ENCODE measurements at regions not wholly inside any gene's neighbourhood (a gene's known extent, or its start where the extent isn't known, plus 50 kb on each side); places are given as distances from the start of the nearest gene placed in this dataset.
"Not testable (repeated sequence)": the region's sequence is repeated elsewhere in the genome, so short reads cannot be mapped to it uniquely, and the experiment has no call there.

DNA sequence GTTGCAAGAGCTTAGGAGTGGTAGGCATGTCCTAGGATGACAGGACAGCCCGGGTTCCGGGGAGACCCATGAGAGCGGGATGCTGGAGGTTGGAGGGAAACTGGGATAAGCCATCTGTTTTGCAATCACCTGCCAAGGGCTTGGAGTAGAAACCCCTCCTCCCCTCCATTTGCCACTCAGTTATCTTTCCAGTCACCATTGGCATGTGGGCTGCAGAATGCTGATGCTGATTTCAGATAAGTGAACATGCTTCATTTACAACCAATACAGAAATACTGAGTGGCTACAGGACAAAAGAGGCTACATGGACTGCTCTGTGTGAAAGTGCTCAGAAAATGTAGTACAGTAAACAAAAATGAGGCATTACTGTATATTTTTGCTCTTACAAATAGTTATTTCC is 93.4 kb upstream of the KIF2A start:
- no peak for DNase-seq (ENCODE audit: low read depth)
- no peak overlapping the region for H3K4me3 ChIP-seq (ENCODE audit: low read depth, low read length)

DNA sequence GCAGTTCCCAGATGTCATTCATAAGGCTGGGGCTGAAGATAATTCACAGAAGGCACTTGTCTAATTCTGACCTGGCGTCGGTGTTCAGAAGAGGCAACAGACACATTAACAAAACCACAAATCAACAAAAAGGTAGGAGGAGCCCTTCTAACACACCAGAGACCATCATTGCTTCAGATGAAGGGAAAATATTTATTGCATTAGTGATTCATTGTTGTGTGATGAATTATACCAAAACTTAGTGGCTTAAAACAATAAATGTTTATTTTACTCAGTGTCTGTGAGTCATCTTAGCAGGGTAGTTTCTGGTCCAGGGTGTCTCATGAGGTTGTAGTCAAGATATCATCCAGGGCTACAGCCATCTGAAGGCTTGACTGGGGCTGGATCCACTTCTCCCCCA is 91.3 kb upstream of the KIF2A start:
- H3K4me3 ChIP-seq (ENCODE audit: low read depth, low read length), result no peak overlapping the region
- DNase-seq (ENCODE audit: low read depth), result no peak

DNA sequence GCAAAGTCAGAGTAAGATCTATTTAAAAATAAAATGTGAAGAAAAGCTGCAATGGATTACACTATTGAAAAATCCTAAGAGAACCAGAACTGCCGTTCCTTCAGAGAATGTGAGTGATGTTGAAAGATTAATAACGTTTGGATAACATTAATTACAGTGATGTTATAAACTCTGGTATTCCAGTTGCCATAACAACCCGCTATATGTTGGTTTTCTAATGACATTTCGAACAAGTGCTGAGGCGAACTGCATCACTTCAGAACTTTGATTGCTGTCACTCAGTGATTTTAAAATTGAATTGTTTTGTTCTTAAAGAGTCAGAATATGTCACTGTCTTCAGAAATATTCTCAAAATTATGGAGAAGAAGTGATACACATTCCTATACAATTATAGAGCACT is 89.4 kb upstream of the KIF2A start:
- DNase-seq (ENCODE audit: low read depth); H3K4me3 ChIP-seq (ENCODE audit: low read depth, low read length): not testable (repeated sequence)

DNA sequence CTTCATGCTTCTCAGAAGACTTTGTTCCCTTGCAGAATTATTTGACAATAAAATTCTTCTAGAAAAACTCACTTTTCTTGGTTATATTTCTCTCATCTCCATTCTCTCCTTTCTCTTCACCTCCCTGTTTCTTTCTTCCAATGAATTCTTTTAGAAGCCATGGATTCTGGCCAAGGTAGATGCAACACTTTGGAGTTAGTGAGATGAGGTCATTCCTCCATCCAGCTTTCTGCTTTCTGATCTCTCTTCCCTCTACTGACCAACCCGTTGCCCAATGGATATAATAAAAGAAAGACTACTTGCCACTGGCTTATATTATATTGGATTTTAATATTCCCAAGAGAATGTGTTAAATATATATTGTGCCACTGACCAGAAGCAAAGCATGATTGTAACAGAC is 88.9 kb upstream of the KIF2A start:
- not testable (repeated sequence) for H3K4me3 ChIP-seq (ENCODE audit: low read depth, low read length); DNase-seq (ENCODE audit: low read depth)

DNA sequence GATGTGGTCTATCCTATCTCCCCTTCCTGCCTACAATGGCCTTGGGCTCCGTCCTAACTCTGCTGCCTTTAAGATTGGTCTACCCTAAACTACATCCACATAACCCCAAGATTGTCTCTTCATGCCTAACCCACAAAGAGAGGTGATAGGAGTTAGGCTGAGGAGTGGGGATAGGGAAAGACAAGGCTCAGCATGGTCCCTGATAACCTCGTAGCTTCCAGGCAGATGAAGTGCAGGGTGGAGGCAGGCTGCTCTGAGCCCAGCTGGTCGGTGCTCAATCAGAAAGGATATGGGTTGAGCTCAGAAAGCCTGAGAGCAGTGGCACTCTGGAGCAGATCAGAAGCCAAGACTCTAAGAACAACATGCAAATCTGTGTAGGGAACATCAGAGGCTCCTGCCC is 87.1 kb upstream of the KIF2A start:
- not testable (repeated sequence) for DNase-seq (ENCODE audit: low read depth); H3K4me3 ChIP-seq (ENCODE audit: low read depth, low read length)

DNA sequence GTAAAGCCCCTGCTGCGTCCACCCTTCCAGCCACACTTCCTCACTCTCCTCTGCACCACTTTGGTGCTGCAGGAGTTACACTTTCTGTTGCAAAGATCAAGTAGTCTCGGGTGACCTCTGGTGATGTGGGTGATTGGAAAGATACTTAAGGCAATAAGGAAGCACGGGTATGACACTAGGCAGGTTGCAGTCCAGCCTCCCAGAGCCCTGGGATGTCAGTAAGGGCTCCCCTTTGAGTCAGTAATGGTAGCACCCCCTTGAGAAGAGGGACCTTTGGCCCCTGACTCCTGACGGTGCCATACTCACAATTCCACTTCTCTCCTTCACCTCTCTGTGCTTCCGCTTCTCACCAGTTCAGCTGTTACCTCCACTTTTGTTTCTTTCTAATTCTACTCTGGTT is 84.1 kb upstream of the KIF2A start:
- not testable (repeated sequence) for H3K4me3 ChIP-seq (ENCODE audit: low read depth, low read length)

DNA sequence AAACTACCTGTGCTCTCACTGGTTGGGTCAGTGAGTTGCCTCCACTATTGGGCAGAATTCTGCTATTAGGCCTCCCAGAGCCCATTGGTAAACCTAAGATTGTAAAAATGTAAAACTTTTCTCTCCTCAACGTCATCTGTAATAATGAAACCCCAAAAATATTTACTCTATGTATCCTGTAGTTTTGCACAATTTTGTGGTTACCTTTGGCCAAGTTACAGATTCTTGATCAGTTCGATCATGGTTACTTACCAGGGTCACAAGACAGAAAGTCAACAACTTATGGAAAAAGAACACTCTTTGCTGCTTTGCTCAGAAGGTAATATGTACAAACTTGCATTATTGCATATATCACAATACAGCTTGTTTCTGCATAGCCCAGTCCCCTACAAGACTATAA is 83.7 kb upstream of the KIF2A start:
- DNase-seq (ENCODE audit: low read depth), result peak; percentile 13
- not testable (repeated sequence) for H3K4me3 ChIP-seq (ENCODE audit: low read depth, low read length)

More for the DNA sequence above, 84.1 kb upstream of the KIF2A start:
- not testable (repeated sequence) for DNase-seq (ENCODE audit: low read depth)

DNA sequence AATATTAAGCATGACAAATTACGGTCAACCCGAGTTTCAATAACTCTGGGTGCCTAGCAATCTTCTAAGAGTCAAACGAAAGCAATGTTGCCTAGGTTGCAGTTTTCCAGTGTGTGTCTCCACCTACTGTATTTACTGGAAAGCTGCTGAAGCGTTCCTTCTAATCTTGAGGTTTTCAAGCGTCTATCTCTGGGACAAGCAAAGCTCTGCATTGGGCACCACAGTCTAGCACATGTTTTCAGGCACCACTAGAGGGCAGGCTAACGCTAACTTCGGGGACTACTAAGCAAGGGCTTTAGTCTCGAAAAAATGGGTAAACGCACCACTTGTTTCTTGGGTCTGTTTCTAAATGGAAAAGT is 82.7 kb upstream of the KIF2A start:
- not testable (repeated sequence) for H3K4me3 ChIP-seq (ENCODE audit: low read depth, low read length); DNase-seq (ENCODE audit: low read depth)

DNA sequence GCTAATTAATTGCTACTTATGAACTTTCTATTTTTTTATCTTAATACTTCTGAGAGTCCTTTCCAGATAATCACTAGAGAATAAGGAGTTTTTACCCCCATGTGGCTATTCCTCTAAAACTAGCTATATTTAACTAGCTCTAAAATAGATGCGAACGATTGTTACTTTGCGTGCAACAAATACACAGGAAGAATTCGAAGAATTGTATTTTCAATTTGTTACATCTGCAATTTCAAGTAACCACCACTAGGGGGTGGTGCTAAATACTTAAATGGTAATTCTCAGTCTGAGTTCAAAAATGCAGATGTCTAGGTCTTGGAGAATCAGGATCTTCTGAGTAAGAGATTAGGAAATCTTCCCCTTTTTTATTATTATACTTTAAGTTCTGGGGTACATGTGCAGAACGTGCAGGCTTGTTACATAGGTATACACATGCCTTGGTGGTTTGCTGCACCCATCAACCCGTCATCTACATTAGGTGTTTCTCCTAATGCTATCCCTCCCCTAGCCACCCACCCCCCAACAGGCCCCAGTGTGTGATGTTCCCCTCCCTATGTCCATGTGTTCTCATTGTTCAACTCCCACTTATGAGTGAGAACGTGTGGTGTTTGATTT is 80.9 kb upstream of the KIF2A start:
- DNase-seq (ENCODE audit: low read depth); H3K4me3 ChIP-seq (ENCODE audit: low read depth, low read length): not testable (repeated sequence)

DNA sequence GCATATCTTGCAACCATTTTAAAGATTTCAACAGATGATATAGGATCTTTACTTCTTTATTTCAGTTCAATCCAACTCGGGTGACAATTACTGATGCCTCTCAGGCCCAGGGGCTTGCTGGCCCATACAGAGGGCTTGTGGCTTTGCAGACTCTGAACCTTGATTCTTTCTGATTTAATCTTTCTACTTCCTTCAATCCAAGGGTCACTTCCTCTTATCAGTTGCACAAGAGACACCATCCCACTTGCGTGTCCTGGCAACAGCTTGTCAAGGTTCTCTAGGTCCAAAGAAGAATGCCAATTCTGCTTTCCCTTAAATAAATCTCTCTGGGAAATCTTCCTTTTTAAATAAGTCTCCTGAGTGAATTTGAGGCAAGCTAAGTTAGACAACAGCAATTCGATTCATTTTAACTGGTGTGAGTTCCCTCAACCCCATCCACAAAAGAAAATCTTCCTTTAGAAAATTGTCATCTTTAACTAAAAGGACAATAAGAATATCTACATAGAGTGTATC is 75.1 kb upstream of the KIF2A start:
- not testable (repeated sequence) for DNase-seq (ENCODE audit: low read depth); H3K4me3 ChIP-seq (ENCODE audit: low read depth, low read length)

DNA sequence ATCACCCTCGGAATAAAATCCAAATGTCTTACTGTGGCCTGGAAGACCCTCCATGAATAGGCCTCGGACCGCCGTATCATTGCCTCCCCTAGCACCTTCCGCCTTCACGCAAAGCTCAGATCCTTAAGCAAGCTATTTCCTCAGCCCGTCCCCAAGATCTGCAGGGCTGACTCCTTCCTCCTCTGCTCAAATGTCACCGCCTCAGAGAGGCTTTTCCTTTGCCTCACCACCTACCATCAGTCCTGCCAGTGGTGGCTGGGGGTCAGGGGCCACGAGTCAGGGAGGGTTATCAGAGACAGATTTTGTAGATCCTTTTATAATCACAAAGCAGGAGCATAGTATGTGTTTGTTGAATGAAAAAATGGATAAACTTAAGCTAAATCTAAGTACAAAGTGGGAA is 74.4 kb upstream of the KIF2A start:
- H3K4me3 ChIP-seq (ENCODE audit: low read depth, low read length), result no peak overlapping the region
- no peak for DNase-seq (ENCODE audit: low read depth)

DNA sequence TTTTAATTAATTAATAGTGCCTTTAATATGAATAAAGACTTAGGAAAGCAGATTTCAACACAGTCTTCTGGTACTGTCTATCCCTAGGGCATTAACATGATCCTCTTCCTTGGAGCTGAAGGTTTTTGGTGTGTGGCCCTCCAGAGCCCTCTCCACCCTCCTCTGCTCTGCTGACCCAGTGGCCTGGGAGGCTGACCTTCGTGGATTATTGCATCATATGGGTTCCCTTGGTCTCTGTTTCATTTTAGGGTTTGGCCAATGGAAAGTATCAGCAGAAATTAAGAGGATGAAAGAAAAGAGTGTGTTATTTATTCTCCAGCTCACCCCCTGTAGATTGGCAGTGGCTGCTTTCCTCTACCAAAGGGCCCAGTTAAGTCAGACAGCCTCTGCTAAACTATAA is 73.8 kb upstream of the KIF2A start:
- DNase-seq (ENCODE audit: low read depth), result not testable (repeated sequence)

DNA sequence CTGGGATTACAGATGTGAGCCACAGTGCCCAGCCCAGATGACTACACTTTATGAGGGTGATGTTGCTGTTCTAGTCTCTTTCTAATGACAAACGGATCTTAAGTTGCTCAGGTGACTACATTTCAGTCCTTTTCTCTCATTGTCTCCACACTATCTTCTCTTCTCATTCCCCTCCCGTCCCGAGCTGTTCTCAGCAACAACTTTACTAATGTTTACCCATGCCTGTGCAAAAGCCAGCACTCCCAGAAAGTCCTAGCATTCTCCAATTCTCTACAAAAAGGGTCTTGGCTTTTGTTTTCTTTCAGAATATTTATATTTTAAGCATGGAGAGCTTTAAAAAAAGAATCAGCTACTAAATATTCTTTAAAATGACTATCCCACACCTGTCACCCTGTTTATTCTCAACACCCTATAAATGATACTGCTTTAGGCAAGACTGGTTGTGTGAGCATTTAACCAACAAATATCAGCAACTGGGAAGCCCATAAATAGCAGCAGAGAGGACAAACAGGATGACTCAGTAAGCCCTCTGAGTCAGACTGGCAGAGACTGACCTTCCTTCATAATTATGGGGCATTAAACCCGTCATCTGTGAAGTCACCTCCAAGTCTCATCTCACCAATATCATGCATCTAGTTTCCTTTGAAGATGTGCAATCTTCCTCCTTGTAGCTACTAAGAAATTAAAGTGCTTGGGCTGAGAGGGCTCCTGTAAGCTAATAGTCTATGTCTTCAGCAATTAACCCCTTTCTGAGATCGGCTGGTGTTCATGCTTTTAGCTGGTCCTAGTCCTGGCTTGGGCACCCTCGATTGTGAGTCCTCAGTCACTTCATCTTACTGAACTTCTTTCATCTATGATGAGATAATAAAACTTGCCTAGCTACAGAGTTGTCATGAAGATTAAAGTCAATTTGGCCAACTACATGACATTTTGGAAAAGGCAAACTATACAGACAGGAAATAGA is 72.6 kb upstream of the KIF2A start:
- DNase-seq (ENCODE audit: low read depth), result peak; percentile 16

More for the DNA sequence above, 73.8 kb upstream of the KIF2A start:
- not testable (repeated sequence) for H3K4me3 ChIP-seq (ENCODE audit: low read depth, low read length)

DNA sequence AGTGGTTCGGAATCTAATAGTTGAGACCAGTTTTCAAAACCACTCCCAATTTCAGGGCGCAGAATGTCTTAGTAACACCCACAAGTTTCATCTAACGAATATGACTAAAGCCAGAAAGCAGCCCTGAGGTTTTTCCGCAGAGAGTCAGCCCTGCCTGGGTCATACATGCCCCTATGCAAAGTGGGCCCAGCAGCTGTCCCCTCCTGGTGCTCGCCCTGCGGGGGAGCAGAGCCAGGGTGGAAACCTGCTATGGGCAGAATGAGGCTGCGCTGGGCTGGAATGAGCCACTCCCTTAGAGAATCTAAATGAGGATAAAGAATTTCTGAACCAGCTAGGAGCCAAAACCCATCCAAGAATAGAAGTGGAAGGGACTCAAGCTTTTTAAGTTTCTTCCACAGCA is 69.4 kb upstream of the KIF2A start:
- DNase-seq (ENCODE audit: low read depth); H3K4me3 ChIP-seq (ENCODE audit: low read depth, low read length): not testable (repeated sequence)

More for the DNA sequence above, 72.6 kb upstream of the KIF2A start:
- not testable (repeated sequence) for H3K4me3 ChIP-seq (ENCODE audit: low read depth, low read length)

DNA sequence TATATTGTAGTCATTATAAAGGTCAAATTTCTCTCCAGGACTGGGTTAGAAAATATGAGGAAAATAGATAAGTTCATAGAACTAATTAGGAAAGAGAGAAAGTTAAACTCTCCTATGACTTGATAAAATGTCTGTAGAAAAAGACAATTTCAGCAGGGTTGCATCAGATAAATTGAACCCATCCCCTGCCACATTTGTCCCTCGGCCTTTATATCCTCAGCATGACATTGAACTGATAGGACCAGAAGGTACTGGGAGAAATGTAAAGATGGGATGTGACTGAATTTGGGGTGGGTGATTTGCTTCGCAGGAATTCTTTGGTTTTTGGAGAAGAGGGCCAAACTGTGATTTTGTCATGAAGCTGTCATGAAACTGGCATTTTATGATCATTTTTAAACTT is 68.1 kb upstream of the KIF2A start:
- H3K4me3 ChIP-seq (ENCODE audit: low read depth, low read length); DNase-seq (ENCODE audit: low read depth): not testable (repeated sequence)

DNA sequence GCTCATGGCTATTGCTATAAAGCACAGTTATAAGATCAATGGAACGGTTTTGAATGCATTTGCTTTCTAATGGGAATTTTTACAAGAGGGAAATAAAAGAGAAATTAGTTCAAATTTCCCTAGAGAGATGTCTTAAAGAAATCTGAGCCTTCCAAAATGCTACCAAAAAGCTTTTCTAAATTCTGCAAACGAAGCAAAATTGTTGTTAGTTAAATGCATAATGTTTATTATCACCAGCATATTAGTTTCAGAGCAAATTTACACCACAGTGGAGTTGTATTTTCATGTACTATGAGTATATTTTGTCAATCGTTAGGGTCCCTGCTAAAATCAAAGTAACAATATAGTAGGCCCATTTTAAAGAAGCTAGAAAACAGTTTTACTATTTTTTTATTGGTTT is 67.4 kb upstream of the KIF2A start:
- not testable (repeated sequence) for DNase-seq (ENCODE audit: low read depth); H3K4me3 ChIP-seq (ENCODE audit: low read depth, low read length)

DNA sequence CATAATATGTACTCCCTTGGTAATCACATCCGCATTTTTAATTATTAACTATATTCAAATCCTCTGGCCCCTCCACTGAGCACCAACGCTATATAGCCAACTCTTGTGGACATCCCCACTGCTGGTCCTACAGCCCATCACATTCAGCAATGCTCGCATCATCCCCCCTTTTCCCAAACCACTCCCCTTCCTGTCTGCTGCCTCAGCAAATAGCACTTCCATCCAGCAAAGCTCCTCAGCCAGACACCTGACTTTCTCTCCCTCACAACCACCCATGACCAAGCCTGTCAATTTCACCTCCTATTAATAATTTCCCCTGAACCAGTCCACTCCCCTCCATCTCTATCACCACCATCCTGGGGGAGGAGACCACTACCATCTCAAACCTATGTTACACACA is 65.5 kb upstream of the KIF2A start:
- DNase-seq (ENCODE audit: low read depth); H3K4me3 ChIP-seq (ENCODE audit: low read depth, low read length): not testable (repeated sequence)

DNA sequence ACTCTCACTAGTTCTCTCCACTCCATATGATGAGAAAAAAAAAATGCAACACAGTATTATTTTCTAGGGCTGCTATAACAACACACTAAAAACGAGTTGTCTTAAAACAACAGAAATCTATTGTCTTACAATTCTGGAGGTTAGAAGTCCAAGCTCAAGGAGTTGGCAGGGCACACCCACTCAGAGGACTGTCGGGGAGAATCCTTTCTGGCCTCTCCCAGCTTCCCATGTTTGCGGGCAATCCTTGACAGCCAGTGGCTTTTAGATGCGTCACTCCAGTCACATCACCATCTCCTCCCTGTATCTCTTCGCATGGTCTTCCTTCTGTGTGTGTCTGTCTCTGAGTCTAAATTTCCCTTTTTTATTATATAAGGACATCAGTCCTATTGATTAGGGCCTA is 64.0 kb upstream of the KIF2A start:
- H3K4me3 ChIP-seq (ENCODE audit: low read depth, low read length); DNase-seq (ENCODE audit: low read depth): not testable (repeated sequence)

DNA sequence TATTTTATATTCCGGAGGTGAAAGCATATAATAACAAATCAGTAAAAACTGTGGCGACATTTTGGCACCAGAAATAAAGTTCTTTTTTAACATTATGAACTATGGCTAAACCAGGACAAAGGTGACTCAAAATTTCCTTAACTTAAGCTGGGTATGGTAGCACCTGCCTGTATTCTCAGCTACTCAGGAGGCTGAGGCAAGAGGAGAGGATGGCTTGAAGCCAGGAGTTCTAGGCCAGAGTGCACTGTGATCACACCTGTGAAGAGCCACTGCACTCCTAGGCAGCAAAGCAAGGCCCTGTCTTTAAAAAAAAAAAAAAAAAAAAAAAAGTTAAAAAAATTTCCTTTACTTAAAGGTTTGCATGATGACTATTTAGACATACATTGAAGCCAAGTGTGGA is 63.0 kb upstream of the KIF2A start:
- H3K4me3 ChIP-seq (ENCODE audit: low read depth, low read length); DNase-seq (ENCODE audit: low read depth): not testable (repeated sequence)

DNA sequence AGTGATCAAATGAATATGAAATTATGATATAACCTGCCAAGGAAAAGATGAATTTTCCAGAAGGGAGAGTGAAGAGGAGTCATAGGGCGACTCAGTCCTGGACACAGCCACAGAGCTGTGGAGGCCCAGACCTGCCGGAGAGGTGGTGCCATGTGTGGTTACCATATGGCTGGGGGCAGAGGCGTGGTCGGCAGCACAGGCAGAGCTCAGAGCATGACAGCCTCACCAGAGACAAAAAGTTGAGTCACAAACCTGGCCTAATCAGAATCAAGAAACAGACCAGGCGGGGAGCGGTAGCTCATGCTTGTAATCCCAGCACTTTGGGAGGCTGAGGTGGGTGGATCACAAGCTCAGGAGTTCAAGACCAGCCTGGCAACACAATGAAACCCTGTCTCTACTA is 57.8 kb upstream of the KIF2A start:
- not testable (repeated sequence) for DNase-seq (ENCODE audit: low read depth); H3K4me3 ChIP-seq (ENCODE audit: low read depth, low read length)
